Mesothelial cell of epicardium (in vitro differentiated cells): ENCODE measurements at regions not wholly inside any gene's neighbourhood (a gene's known extent, or its start where the extent isn't known, plus 50 kb on each side); places are given as distances from the start of the nearest gene placed in this dataset.

Experiments
- DNase-seq, 2 experiments: peaks; one replicate each; pipeline ENCODE4 v3.0.0; 2021; ENCODE audit warnings: low spot score in 2 of 2; ENCODE audit not compliant: unreplicated experiment in 2 of 2
- H3K27ac Mint-ChIP-seq: 2 replicates; pipeline ENCODE4 v1.8.0; 2021; ENCODE audit warnings: mixed read lengths
- H3K27me3 Mint-ChIP-seq: 2 replicates; pipeline ENCODE4 v1.8.0; 2021; ENCODE audit warnings: low read depth, mixed read lengths
- H3K36me3 Mint-ChIP-seq: 2 replicates; pipeline ENCODE4 v1.8.0; 2021; ENCODE audit warnings: mixed read lengths
- H3K4me1 Mint-ChIP-seq: 2 replicates; pipeline ENCODE4 v1.8.0; 2021; ENCODE audit warnings: mixed read lengths
- H3K4me3 Mint-ChIP-seq: 2 replicates; pipeline ENCODE4 v1.8.0; 2021; ENCODE audit warnings: mild to moderate bottlenecking, moderate library complexity, mixed read lengths
- H3K9me3 Mint-ChIP-seq: 2 replicates; pipeline ENCODE4 v1.8.0; 2021; ENCODE audit warnings: mixed read lengths
- TF ChIP-seq, protein P1 (sequence below): fragments of 200-600 bp; sonication (generic); IDR thresholded peaks from one replicate; pipeline ENCODE4 v1.5.0; 2021; ENCODE audit warnings: antibody characterized with exemption; ENCODE audit not compliant: unreplicated experiment

DNA sequence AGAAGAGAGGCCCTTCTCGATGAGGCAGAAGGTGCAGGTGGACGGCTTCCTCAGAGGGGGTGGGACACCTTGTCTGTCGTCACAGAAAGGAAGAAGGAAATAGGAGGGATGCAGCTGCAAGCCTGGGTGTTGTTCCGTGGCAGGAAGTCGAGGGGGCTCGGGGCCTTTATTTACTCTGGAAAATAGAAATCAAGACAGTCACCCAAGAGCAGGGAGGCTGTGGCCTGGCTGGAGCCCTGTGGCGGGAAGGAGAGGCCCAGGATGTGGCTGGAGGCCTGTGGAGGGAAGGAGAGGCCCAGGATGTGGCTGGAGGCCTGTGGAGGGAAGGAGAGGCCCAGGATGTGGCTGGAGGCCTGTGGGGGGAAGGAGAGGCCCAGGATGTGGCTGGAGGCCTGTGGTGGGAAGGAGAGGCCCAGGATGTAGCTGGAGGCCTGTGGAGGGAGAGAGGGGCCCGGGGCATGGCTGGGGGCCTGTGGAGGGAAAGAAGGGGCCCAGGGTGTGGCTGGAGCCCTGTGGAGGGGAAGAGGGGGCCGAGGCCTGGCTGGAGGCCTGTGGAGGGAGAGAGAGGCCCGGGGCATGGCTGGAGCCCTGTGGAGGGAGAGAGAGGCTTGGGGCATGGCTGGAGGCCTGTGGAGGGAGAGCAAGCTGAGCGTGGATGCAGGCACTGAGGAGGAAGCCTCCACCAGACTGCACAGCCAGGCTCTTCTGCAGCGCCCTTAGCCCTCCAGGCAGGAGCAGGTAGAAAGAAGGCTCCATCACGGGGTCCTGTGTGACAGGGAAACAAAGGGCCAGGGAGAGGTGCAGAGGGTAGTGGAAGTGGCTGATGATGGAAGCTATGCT, 97.3 kb upstream of the SFMBT2 start:
- Mint-ChIP-seq H3K36me3 (no peaks in the 10 kb centered on the region), H3K9me3 (peaks cover 26% of the 10 kb centered on the region), H3K27ac (no peak overlapping the region), H3K27me3 (peaks cover 15% of the 10 kb centered on the region), H3K4me1 (no peaks in the 10 kb centered on the region), H3K4me3 (no peak overlapping the region)
- no peak for DNase-seq
- TF ChIP-seq, protein P1, sequence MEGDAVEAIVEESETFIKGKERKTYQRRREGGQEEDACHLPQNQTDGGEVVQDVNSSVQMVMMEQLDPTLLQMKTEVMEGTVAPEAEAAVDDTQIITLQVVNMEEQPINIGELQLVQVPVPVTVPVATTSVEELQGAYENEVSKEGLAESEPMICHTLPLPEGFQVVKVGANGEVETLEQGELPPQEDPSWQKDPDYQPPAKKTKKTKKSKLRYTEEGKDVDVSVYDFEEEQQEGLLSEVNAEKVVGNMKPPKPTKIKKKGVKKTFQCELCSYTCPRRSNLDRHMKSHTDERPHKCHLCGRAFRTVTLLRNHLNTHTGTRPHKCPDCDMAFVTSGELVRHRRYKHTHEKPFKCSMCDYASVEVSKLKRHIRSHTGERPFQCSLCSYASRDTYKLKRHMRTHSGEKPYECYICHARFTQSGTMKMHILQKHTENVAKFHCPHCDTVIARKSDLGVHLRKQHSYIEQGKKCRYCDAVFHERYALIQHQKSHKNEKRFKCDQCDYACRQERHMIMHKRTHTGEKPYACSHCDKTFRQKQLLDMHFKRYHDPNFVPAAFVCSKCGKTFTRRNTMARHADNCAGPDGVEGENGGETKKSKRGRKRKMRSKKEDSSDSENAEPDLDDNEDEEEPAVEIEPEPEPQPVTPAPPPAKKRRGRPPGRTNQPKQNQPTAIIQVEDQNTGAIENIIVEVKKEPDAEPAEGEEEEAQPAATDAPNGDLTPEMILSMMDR: no peak

DNA sequence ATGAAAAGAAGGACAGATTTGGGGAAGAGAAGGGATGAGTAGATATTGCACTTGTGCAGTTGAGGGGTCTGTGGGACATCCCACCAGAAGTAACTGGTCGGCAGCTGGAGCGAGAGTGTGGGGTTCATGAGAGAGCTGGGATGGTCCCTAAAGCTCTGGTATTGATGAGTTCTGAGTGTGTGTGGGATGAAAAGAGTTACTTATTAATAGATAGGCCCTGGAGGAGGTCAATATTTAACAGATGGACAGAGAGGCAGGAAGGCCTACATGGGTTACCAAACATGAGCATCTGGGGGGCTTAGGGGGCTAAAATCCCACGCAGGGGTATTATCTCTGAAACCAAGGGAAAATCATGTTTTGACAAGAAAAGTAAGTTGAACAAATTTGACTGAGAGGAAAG, 95.7 kb upstream of the SFMBT2 start:
- Mint-ChIP-seq H3K36me3 (no peaks in the 10 kb centered on the region), H3K27ac (no peak overlapping the region), H3K4me1 (no peaks in the 10 kb centered on the region), H3K4me3 (no peak overlapping the region), H3K9me3 (peaks cover 19% of the 10 kb centered on the region), H3K27me3 (peaks cover 16% of the 10 kb centered on the region)
- TF ChIP-seq, protein P1: no peak
- DNase-seq: no peak

DNA sequence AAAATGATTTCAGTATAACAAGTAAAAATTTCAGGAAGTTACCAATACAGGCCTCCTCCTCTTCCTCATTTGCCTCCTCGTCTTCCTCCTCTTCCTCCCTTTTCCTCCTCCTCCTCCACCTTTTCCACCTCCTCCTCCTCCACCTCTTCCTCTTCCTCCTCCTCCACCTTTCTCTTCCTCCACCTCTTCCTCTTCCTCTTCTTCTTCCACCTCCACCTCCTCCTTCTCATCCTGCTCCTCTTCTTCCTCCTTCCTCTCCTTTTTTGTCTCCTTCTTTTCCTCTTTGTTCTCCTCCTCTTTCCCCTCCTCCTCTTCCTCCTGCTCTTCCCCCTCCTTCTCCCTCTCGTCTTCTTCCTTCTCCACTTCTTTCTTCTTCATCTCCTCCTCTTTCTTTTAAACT, 94.4 kb upstream of the SFMBT2 start:
- Mint-ChIP-seq H3K4me1 (no peaks in the 10 kb centered on the region), H3K36me3 (no peaks in the 10 kb centered on the region), H3K9me3 (peaks cover 9% of the 10 kb centered on the region), H3K4me3 (no peak overlapping the region), H3K27ac (no peak overlapping the region), H3K27me3 (peaks cover 20% of the 10 kb centered on the region)
- TF ChIP-seq, protein P1: no peak
- no peak for DNase-seq

DNA sequence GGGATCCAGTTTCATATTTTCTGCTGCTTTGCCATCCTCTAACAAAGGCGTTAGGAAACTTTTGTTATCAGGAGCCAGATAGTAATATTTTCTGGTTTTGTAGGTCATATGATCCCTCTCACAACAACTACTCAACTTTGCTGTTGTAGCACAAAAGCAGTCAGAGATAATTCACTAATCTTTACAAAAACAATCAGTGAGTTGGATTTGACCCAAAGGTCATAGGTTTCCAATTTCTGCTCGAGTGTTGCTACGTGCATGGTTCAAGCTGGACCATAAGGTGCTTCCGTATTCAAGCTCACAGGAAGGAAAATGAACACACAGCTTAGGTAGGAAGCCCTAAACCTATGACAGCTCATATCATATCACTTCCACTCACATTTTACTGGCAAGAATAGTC, 92.4 kb upstream of the SFMBT2 start:
- DNase-seq: no peak
- Mint-ChIP-seq H3K4me1 (no peaks in the 10 kb centered on the region), H3K36me3 (no peaks in the 10 kb centered on the region), H3K4me3 (no peak overlapping the region), H3K27me3 (peaks cover 20% of the 10 kb centered on the region), H3K9me3 (peaks cover 3% of the 10 kb centered on the region), H3K27ac (no peak overlapping the region)
- TF ChIP-seq, protein P1: no peak

DNA sequence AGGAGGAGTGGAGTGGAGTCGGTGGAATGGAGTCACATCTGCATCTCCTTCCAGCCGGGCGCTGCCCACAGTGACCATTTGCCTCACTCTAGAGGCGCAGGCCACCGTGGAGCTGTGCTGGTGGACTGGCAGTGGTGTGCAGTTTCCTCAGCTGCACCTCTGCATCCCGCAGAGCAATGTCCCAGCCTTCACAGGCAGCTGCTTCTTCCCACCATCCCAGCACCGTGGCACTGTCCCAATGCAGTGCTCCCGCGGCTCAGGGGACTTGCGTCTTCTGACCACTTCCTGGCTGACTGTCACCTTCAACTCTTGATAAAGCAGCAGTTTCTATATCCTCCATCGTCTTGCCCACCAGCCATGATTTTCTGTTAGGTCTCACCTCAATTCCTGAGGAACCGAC, 90.3 kb upstream of the SFMBT2 start:
- peaks cover 14% of the 10 kb centered on the region for H3K27me3 Mint-ChIP-seq
- peaks cover 3% of the 10 kb centered on the region for H3K9me3 Mint-ChIP-seq
- DNase-seq: no peak
- H3K4me3 Mint-ChIP-seq: no peak overlapping the region
- H3K4me1 Mint-ChIP-seq: no peaks in the 10 kb centered on the region
- TF ChIP-seq, protein P1: no peak
- H3K36me3 Mint-ChIP-seq: no peaks in the 10 kb centered on the region
- H3K27ac Mint-ChIP-seq: no peak overlapping the region
